GM18867 (cell line): ENCODE measurements at regions not wholly inside any gene's neighbourhood (a gene's known extent, or its start where the extent isn't known, plus 50 kb on each side); places are given as distances from the start of the nearest gene placed in this dataset.

ENCODE experiments used
- ATAC-seq: cut with Tn5 transposase; IDR thresholded peaks from one replicate; pipeline ENCODE4 v1.9.1; 2021; ENCODE audit warnings: mild to moderate bottlenecking, moderate library complexity; ENCODE audit not compliant: unreplicated experiment

- ATAC-seq, result no peak
Measured at GRCh38 chr2:21599417-21599816, 475.6 kb downstream of the TDRD15 start.

GRCh38 chr2:21602789-21603188 is 479.0 kb downstream of the TDRD15 start:
- no peak for ATAC-seq

- no peak for ATAC-seq
Measured at GRCh38 chr2:21607572-21607971, 483.8 kb downstream of the TDRD15 start.

GRCh38 chr2:21610304-21610703 is 486.5 kb downstream of the TDRD15 start:
- ATAC-seq, result no peak

GRCh38 chr2:21617885-21618434 is 494.2 kb downstream of the TDRD15 start:
- no peak for ATAC-seq

- ATAC-seq, result no peak
Measured at GRCh38 chr2:21620771-21621170, 497.0 kb downstream of the TDRD15 start.

GRCh38 chr2:21627938-21628337 is 504.2 kb downstream of the TDRD15 start:
- no peak for ATAC-seq

GRCh38 chr2:21633015-21633414 is 509.2 kb downstream of the TDRD15 start:
- ATAC-seq, result no peak

GRCh38 chr2:21633466-21633865 is 509.7 kb downstream of the TDRD15 start:
- no peak for ATAC-seq

- ATAC-seq, result no peak
Measured at GRCh38 chr2:21633911-21634310, 510.1 kb downstream of the TDRD15 start.

- no peak for ATAC-seq
Measured at GRCh38 chr2:21640046-21640445, 516.3 kb downstream of the TDRD15 start.

GRCh38 chr2:21642647-21643046 is 518.9 kb downstream of the TDRD15 start:
- ATAC-seq, result no peak

- ATAC-seq, result no peak
Measured at GRCh38 chr2:21643180-21643579, 519.4 kb downstream of the TDRD15 start.

- no peak for ATAC-seq
Measured at GRCh38 chr2:21644266-21644665, 520.5 kb downstream of the TDRD15 start.

GRCh38 chr2:21646345-21646744 is 522.6 kb downstream of the TDRD15 start:
- ATAC-seq, result no peak

- no peak for ATAC-seq
Measured at GRCh38 chr2:21650569-21650968, 526.8 kb downstream of the TDRD15 start.

GRCh38 chr2:21655136-21655535 is 531.4 kb downstream of the TDRD15 start:
- ATAC-seq, result no peak

GRCh38 chr2:21656330-21657075 is 532.7 kb downstream of the TDRD15 start:
- no peak for ATAC-seq

- ATAC-seq, result no peak
Measured at GRCh38 chr2:21657445-21657844, 533.7 kb downstream of the TDRD15 start.

- no peak for ATAC-seq
Measured at GRCh38 chr2:21658269-21658668, 534.5 kb downstream of the TDRD15 start.

- ATAC-seq, result no peak
Measured at GRCh38 chr2:21658907-21659477, 535.2 kb downstream of the TDRD15 start.

GRCh38 chr2:21664083-21664482 is 540.3 kb downstream of the TDRD15 start:
- ATAC-seq, result no peak
